Psoas muscle (tissue), 7 donors: ENCODE measurements at regions not wholly inside any gene's neighbourhood (a gene's known extent, or its start where the extent isn't known, plus 50 kb on each side); places are given as distances from the start of the nearest gene placed in this dataset.

Experiments
- ATAC-seq, 4 donors: fragments of 200-7000 bp; cut with Tn5 transposase; one replicate each; pipeline ENCODE4 v1.9.1; 2020; ENCODE audit warnings: moderate library complexity in 3 of 4, mild to moderate bottlenecking in 2 of 4
- DNase-seq, 2 donors: peaks; one replicate each; pipeline ENCODE4 v3.0.0-alpha.2; 2020
- H3K27ac ChIP-seq: fragments of 200-600 bp; one replicate; pipeline ENCODE4 v1.8.0; 2022
- H3K27me3 ChIP-seq, 3 donors: fragments of 200-600 bp in 1 of 3; one replicate each; pipeline versions ENCODE4 v1.6.1 to v1.8.0; 2013 to 2022; ENCODE audit warnings: low read length in 2 of 3, mild to moderate bottlenecking in 2 of 3, moderate library complexity in 1 of 3; ENCODE audit not compliant: insufficient read depth in 3 of 3
- H3K36me3 ChIP-seq, 2 donors: fragments of 200-600 bp in 1 of 2; one replicate each; pipeline versions ENCODE4 v1.6.1 to v1.8.0; 2013 to 2022; ENCODE audit warnings: low read depth in 1 of 2, mild to moderate bottlenecking in 1 of 2, moderate library complexity in 1 of 2; ENCODE audit not compliant: insufficient read depth in 1 of 2
- H3K4me1 ChIP-seq: fragments of 200-600 bp; one replicate; pipeline ENCODE4 v1.8.0; 2022
- H3K4me3 ChIP-seq: fragments of 200-600 bp; one replicate; pipeline ENCODE4 v1.8.0; 2022; ENCODE audit warnings: mild to moderate bottlenecking
- H3K9me3 ChIP-seq: fragments of 200-600 bp; one replicate; pipeline ENCODE4 v1.8.0; 2022
- WGBS, 3 donors: extraction: QIAGEN DNeasy Blood & Tissue Kit; methylation state at CpG; one replicate each; pipeline versions ENCODE4 v1.1.6 to v1.1.7; 2013; 5-methylcytosine and 5-hydroxymethylcytosine counted together
- intact Hi-C, 2 donors: fragments of 100-400 bp; cut with DNase I; formaldehyde crosslinking; loops; one replicate each; pipeline versions ENCODE4 v1.11.0 to v1.14.2; 2022
- TF ChIP-seq, protein P1 (sequence below): fragments of 200-600 bp; IDR thresholded peaks from one replicate; pipeline ENCODE4 v1.8.0; 2022; ENCODE audit warnings: antibody characterized with exemption
- donor health status: healthy with polysubstance abuse.
- donor health status: DM: no; HTN: no; CAD: no; lungs with moderate emphysema.
- donor health status: Bipolar disorder and iron deficiency.
- donor health status: healthy.
- donor health status: DM: yes; HTN: yes; CAD: no.
- donor health status: DM: no; HTN: no; CAD: no.
- donor health status: DM: yes; HTN: yes; CAD: no.

DNA sequence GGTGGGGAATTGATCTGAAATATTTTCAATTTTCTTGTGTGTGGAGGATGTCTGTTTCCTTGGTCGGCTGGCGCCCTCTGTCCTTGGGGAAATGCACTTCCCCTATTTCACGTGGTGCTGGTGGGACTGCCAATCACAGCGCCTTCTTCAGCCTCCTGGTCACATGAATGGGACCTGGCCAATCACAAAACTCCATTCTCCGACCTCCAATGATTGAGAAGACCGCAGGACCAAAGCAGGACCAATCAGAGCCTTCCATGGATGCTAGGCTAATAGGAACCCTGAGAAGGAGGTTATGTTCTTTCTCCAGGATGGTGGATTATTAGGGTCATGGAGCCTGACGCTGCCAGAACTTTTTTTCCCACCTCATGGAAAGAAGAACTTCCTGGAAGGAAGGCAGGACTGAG is 188.7 kb downstream of the TTC8 start:
- DNase-seq (no peak), ATAC-seq (no peak)
- Histone ChIP-seq H3K27ac (no peak overlapping the region), H3K27me3 (peaks cover 0 to 3% (median 0%) of the 10 kb centered on the region in 3 donors), H3K36me3 (no peaks in the 10 kb centered on the region), H3K9me3 (no peaks in the 10 kb centered on the region), H3K4me3 (no peak overlapping the region), H3K4me1 (no peaks in the 10 kb centered on the region)
- TF ChIP-seq, protein P1, sequence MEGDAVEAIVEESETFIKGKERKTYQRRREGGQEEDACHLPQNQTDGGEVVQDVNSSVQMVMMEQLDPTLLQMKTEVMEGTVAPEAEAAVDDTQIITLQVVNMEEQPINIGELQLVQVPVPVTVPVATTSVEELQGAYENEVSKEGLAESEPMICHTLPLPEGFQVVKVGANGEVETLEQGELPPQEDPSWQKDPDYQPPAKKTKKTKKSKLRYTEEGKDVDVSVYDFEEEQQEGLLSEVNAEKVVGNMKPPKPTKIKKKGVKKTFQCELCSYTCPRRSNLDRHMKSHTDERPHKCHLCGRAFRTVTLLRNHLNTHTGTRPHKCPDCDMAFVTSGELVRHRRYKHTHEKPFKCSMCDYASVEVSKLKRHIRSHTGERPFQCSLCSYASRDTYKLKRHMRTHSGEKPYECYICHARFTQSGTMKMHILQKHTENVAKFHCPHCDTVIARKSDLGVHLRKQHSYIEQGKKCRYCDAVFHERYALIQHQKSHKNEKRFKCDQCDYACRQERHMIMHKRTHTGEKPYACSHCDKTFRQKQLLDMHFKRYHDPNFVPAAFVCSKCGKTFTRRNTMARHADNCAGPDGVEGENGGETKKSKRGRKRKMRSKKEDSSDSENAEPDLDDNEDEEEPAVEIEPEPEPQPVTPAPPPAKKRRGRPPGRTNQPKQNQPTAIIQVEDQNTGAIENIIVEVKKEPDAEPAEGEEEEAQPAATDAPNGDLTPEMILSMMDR, result no peak
- intact Hi-C loops, result no loop called here
- WGBS, 3 donors, result 70 to 73% (median 72%) methylated on average over 7 of the region's 7 CpGs

GRCh38 chr14:89013698-89014568 is 189.5 kb downstream of the TTC8 start:
- H3K4me3 ChIP-seq, result no peak overlapping the region
- H3K9me3 ChIP-seq, result no peaks in the 10 kb centered on the region
- TF ChIP-seq, protein P1, result no peak
- no peak overlapping the region for H3K27ac ChIP-seq
- DNase-seq (no peak), ATAC-seq (no peak)
- WGBS, 3 donors, result 36 to 44% (median 42%) methylated on average over 11 of the region's 11 CpGs
- H3K27me3 ChIP-seq, result peaks cover 0 to 3% (median 0%) of the 10 kb centered on the region in 3 donors
- intact Hi-C loops, result no loop called here
- no peaks in the 10 kb centered on the region for H3K4me1 ChIP-seq
- no peaks in the 10 kb centered on the region for H3K36me3 ChIP-seq

DNA sequence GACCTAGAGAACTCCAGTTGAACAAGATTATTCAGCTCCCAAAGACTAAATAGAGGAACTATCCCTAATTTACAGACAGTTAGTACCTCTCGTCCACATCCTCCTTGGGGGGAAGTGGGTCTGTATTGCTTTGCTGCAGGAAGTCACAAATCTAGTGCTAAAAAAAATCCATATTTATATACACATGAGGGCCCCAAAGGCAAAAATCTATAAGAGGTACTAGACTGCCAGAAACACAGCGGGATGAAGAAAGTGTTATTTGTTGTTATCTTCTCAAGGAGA is 190.1 kb downstream of the TTC8 start:
- TF ChIP-seq, protein P1, result no peak
- intact Hi-C loops, result no loop called here

GRCh38 chr14:89015016-89015415 is 190.6 kb downstream of the TTC8 start:
- 76 to 90% (median 90%) methylated on average over 1 of the region's 1 CpG for WGBS, 3 donors
- TF ChIP-seq, protein P1, result no peak
- H3K4me1 ChIP-seq, result no peaks in the 10 kb centered on the region
- H3K27ac ChIP-seq, result no peak overlapping the region
- no peaks in the 10 kb centered on the region for H3K9me3 ChIP-seq
- H3K27me3 ChIP-seq, result peaks cover 0 to 3% (median 0%) of the 10 kb centered on the region in 3 donors
- H3K4me3 ChIP-seq, result no peak overlapping the region
- DNase-seq (no peak), ATAC-seq (no peak)
- intact Hi-C loops, result no loop called here
- H3K36me3 ChIP-seq, result no peaks in the 10 kb centered on the region

More for the DNA sequence above, 190.1 kb downstream of the TTC8 start:
- Histone ChIP-seq H3K9me3 (no peaks in the 10 kb centered on the region), H3K27ac (no peak overlapping the region), H3K4me3 (no peak overlapping the region), H3K4me1 (no peaks in the 10 kb centered on the region), H3K27me3 (peaks cover 0 to 3% (median 0%) of the 10 kb centered on the region in 3 donors), H3K36me3 (no peaks in the 10 kb centered on the region)
- WGBS, 3 donors, result 54 to 67% (median 64%) methylated on average over 2 of the region's 2 CpGs
- DNase-seq, result no peak
- no peak for ATAC-seq

- Histone ChIP-seq H3K4me3 (no peak overlapping the region), H3K27me3 (peaks cover 0 to 3% (median 0%) of the 10 kb centered on the region in 3 donors), H3K27ac (no peak overlapping the region), H3K9me3 (no peaks in the 10 kb centered on the region), H3K4me1 (no peaks in the 10 kb centered on the region), H3K36me3 (no peaks in the 10 kb centered on the region)
- no peak for DNase-seq
- intact Hi-C loops, result no loop called here
- 79 to 89% (median 85%) methylated on average over 4 of the region's 4 CpGs for WGBS, 3 donors
- ATAC-seq, result no peak
- TF ChIP-seq, protein P1, result no peak
Observed at GRCh38 chr14:89017417-89017816, 193.0 kb downstream of the TTC8 start.
